GM23248 (cell line): ENCODE measurements at regions not wholly inside any gene's neighbourhood (a gene's known extent, or its start where the extent isn't known, plus 50 kb on each side); places are given as distances from the start of the nearest gene placed in this dataset.

Experiments
- DNase-seq: peaks from one replicate; pipeline ENCODE4 v3.0.0-alpha.2; 2015
- H2AFZ ChIP-seq: fragments of 200-600 bp; sonication (generic); 2 replicates; pipeline ENCODE4 v1.6.1; 2016; ENCODE audit warnings: antibody characterized with exemption
- H3F3A ChIP-seq: fragments of 200-600 bp; sonication (generic); 2 replicates; pipeline ENCODE4 v1.6.1; 2016; ENCODE audit warnings: mild to moderate bottlenecking, antibody characterized with exemption, mixed run types; ENCODE audit not compliant: insufficient read depth
- H3K27ac ChIP-seq: fragments of 200-600 bp; sonication (generic); 2 replicates; pipeline ENCODE4 v1.5.1; 2016; ENCODE audit warnings: mild to moderate bottlenecking
- H3K27me3 ChIP-seq: fragments of 200-600 bp; sonication (generic); replicated peaks from 2 replicates; pipeline ENCODE4 v1.6.1; 2016; ENCODE audit warnings: mild to moderate bottlenecking; ENCODE audit not compliant: insufficient read depth
- H3K36me3 ChIP-seq: fragments of 200-600 bp; sonication (generic); 2 replicates; pipeline ENCODE4 v1.6.1; 2016; ENCODE audit warnings: low read depth, mild to moderate bottlenecking
- H3K4me1 ChIP-seq: fragments of 200-600 bp; sonication (generic); 2 replicates; pipeline ENCODE4 v1.6.1; 2016; ENCODE audit warnings: mild to moderate bottlenecking; ENCODE audit not compliant: insufficient read depth
- H3K4me2 ChIP-seq: fragments of 200-600 bp; sonication (generic); one replicate; pipeline ENCODE4 v1.6.1; 2016; ENCODE audit warnings: mild to moderate bottlenecking; ENCODE audit not compliant: unreplicated experiment
- H3K4me3 ChIP-seq: fragments of 200-600 bp; sonication (generic); 2 replicates; pipeline ENCODE4 v1.5.1; 2016; ENCODE audit warnings: mild to moderate bottlenecking
- H3K79me2 ChIP-seq: fragments of 200-600 bp; sonication (generic); 2 replicates; pipeline ENCODE4 v1.6.1; 2016; ENCODE audit warnings: mild to moderate bottlenecking; ENCODE audit not compliant: insufficient read depth
- H3K9ac ChIP-seq: fragments of 200-600 bp; sonication (generic); 2 replicates; pipeline ENCODE4 v1.6.1; 2016; ENCODE audit warnings: mild to moderate bottlenecking
- H3K9me2 ChIP-seq: fragments of 200-600 bp; sonication (generic); 2 replicates; pipeline ENCODE4 v1.6.1; 2016; ENCODE audit warnings: mixed run types, mild to moderate bottlenecking, moderate library complexity; ENCODE audit not compliant: insufficient read depth
- H3K9me3 ChIP-seq: fragments of 200-600 bp; sonication (generic); one replicate; pipeline ENCODE4 v1.6.1; 2017; ENCODE audit warnings: low read depth
- H4K20me1 ChIP-seq: fragments of 200-600 bp; sonication (generic); 2 replicates; pipeline ENCODE4 v1.6.0; 2016; ENCODE audit not compliant: insufficient read depth
- EZH2 ChIP-seq: fragments of 200-600 bp; sonication (generic); IDR thresholded peaks from 2 replicates; pipeline ENCODE4 v1.6.1; 2018; ENCODE audit warnings: antibody characterized with exemption, mild to moderate bottlenecking; ENCODE audit not compliant: insufficient read depth, poor library complexity, severe bottlenecking
- EZH2phosphoT487 ChIP-seq: fragments of 200-600 bp; sonication (generic); IDR thresholded peaks from 2 replicates; pipeline ENCODE4 v1.6.1; 2018; ENCODE audit warnings: antibody characterized with exemption, moderate library complexity, mild to moderate bottlenecking, low read depth; ENCODE audit not compliant: insufficient read depth
- WGBS, 2 experiments: methylation state at CpG; one replicate each; pipeline ENCODE4 v1.1.6; 2015 to 2017; ENCODE audit warnings: low lambda C conversion rate in 2 of 2, low coverage in 1 of 2; ENCODE audit errors: missing lambda C conversion rate in 2 of 2; 5-methylcytosine and 5-hydroxymethylcytosine counted together
- in situ Hi-C: fragments of 300-500 bp; cut with MboI; formaldehyde crosslinking; loops from 2 replicates; pipeline ENCODE4 v1.15.0; 2020

- 26 to 33% methylated on average over 9 of the region's 9 CpGs for WGBS, 2 experiments
- Histone ChIP-seq H2AFZ (no peak overlapping the region), H3K4me1 (no peaks in the 10 kb centered on the region), H3K27me3 (no peaks in the 10 kb centered on the region), H3F3A (no peaks in the 10 kb centered on the region), H3K9me3 (no peaks in the 10 kb centered on the region), H3K36me3 (no peaks in the 10 kb centered on the region), H3K9me2 (no peaks in the 10 kb centered on the region), H4K20me1 (no peaks in the 10 kb centered on the region), H3K9ac (no peak overlapping the region), H3K27ac (no peak overlapping the region), H3K4me2 (no peak overlapping the region), H3K79me2 (no peaks in the 10 kb centered on the region), H3K4me3 (no peak overlapping the region)
- TF ChIP-seq EZH2, result no peak
- no peak for TF ChIP-seq EZH2phosphoT487
- in situ Hi-C loops, result no loop called here
- DNase-seq, result no peak
These were observed 351.1 kb downstream of the SOX11 start for GRCh38 chr2:6043238-6043637.

GRCh38 chr2:6052649-6053048 is 360.5 kb downstream of the SOX11 start:
- Histone ChIP-seq H3K9me3 (no peaks in the 10 kb centered on the region), H3K4me1 (no peaks in the 10 kb centered on the region), H3K9ac (no peak overlapping the region), H4K20me1 (no peaks in the 10 kb centered on the region), H3K4me2 (no peak overlapping the region), H3K79me2 (no peaks in the 10 kb centered on the region), H3K9me2 (no peaks in the 10 kb centered on the region), H3K27me3 (no peaks in the 10 kb centered on the region), H2AFZ (no peak overlapping the region), H3K27ac (no peak overlapping the region), H3K36me3 (no peaks in the 10 kb centered on the region), H3F3A (no peaks in the 10 kb centered on the region), H3K4me3 (no peak overlapping the region)
- TF ChIP-seq EZH2phosphoT487 (no peak), EZH2 (no peak)
- in situ Hi-C loops, result no loop called here
- no peak for DNase-seq
- 9 to 15% methylated on average over 8 of the region's 8 CpGs for WGBS, 2 experiments

DNA sequence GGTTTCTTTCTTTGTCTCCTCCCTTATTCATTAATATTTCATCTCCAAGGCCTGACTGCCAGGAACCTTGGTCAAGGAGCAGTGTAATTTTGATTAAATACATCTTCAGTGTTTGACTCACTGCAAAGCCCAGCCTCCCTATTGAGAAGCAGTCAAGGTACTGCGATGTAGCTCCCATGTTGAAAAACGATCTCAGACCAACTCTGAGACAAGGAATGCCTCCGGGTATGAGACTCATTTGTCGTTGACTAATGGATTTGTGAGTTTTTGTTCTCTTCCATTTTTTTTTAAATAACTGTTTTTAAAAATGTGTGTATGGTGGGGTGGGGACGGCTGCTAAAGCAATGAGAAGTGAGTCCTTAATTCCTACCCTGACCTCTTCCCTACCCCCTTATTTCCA is 361.6 kb downstream of the SOX11 start:
- Histone ChIP-seq H3K9ac (no peak overlapping the region), H3K4me2 (no peak overlapping the region), H3K9me3 (no peaks in the 10 kb centered on the region), H4K20me1 (no peaks in the 10 kb centered on the region), H3F3A (no peaks in the 10 kb centered on the region), H2AFZ (no peak overlapping the region), H3K4me3 (no peak overlapping the region), H3K27ac (no peak overlapping the region), H3K4me1 (no peaks in the 10 kb centered on the region), H3K27me3 (no peaks in the 10 kb centered on the region), H3K36me3 (no peaks in the 10 kb centered on the region), H3K79me2 (no peaks in the 10 kb centered on the region), H3K9me2 (no peaks in the 10 kb centered on the region)
- 24 to 27% methylated on average over 5 of the region's 5 CpGs for WGBS, 2 experiments
- DNase-seq, result no peak
- no peak for TF ChIP-seq EZH2
- no peak for TF ChIP-seq EZH2phosphoT487
- in situ Hi-C loops, result no loop called here

- in situ Hi-C loops, result no loop called here
- Histone ChIP-seq H3K9me2 (no peaks in the 10 kb centered on the region), H3K36me3 (no peaks in the 10 kb centered on the region), H3K4me3 (no peak overlapping the region), H4K20me1 (no peaks in the 10 kb centered on the region), H3K27ac (no peak overlapping the region), H3K9ac (no peak overlapping the region), H3K27me3 (no peaks in the 10 kb centered on the region), H3K9me3 (no peaks in the 10 kb centered on the region), H3F3A (no peaks in the 10 kb centered on the region), H3K4me2 (no peak overlapping the region), H2AFZ (no peak overlapping the region), H3K79me2 (no peaks in the 10 kb centered on the region), H3K4me1 (no peaks in the 10 kb centered on the region)
- 5 to 7% methylated on average over 7 of the region's 7 CpGs for WGBS, 2 experiments
- TF ChIP-seq EZH2 (no peak), EZH2phosphoT487 (no peak)
- DNase-seq, result no peak
These were observed 362.0 kb downstream of the SOX11 start for GRCh38 chr2:6054161-6054671.
